Prostate gland (tissue), 2 donors: ENCODE measurements at regions not wholly inside any gene's neighbourhood (a gene's known extent, or its start where the extent isn't known, plus 50 kb on each side); places are given as distances from the start of the nearest gene placed in this dataset.

Source experiments
- POLR2A ChIP-seq: fragments of 450-650 bp; IDR thresholded peaks from one replicate; pipeline ENCODE4 v1.6.1; 2016; ENCODE audit warnings: antibody characterized with exemption, mild to moderate bottlenecking
- POLR2AphosphoS5 ChIP-seq: sonication (generic); formaldehyde crosslinking; IDR thresholded peaks from one replicate; pipeline ENCODE4 v1.6.1; 2017; ENCODE audit warnings: antibody characterized with exemption
- TF ChIP-seq, protein P1 (sequence below), 4 experiments: fragments of 200-600 bp in 2 of 4; fragments of 450-650 bp in 2 of 4; sonication (generic) in 2 of 4; IDR thresholded peaks; 1 replicate in 3 of 4; 2 replicates in 1 of 4; pipeline ENCODE4 v1.5.1; 2016 to 2019; ENCODE audit warnings: antibody characterized with exemption in 4 of 4, mild to moderate bottlenecking in 2 of 4, moderate library complexity in 2 of 4

DNA sequence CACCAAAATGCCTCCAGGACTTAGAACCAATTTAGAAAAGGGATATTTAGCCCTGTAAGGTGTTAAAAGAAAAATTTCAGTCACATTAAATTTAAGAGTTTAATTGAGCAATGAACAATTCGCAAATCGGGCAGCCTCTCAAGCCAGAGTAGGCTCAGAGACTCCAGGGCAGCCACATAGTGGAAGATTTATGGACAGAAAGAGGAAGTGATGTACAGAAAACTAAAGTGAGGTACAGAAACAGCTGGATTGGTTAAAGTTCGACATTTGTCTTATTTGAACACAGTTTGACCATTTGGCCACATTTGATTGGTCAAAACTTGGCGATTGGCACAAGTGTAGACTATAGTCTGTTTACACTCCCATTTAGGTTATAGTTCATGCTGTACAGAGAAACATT is 525.9 kb upstream of the ZNF608 start:
- TF ChIP-seq POLR2A (no peak), POLR2AphosphoS5 (no peak)
- TF ChIP-seq, protein P1, sequence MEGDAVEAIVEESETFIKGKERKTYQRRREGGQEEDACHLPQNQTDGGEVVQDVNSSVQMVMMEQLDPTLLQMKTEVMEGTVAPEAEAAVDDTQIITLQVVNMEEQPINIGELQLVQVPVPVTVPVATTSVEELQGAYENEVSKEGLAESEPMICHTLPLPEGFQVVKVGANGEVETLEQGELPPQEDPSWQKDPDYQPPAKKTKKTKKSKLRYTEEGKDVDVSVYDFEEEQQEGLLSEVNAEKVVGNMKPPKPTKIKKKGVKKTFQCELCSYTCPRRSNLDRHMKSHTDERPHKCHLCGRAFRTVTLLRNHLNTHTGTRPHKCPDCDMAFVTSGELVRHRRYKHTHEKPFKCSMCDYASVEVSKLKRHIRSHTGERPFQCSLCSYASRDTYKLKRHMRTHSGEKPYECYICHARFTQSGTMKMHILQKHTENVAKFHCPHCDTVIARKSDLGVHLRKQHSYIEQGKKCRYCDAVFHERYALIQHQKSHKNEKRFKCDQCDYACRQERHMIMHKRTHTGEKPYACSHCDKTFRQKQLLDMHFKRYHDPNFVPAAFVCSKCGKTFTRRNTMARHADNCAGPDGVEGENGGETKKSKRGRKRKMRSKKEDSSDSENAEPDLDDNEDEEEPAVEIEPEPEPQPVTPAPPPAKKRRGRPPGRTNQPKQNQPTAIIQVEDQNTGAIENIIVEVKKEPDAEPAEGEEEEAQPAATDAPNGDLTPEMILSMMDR (IDR thresholded peaks at IDR 0.05), result no peak
